GM19452 (cell line): ENCODE measurements at regions not wholly inside any gene's neighbourhood (a gene's known extent, or its start where the extent isn't known, plus 50 kb on each side); places are given as distances from the start of the nearest gene placed in this dataset.
"Not testable (repeated sequence)": the region's sequence is repeated elsewhere in the genome, so short reads cannot be mapped to it uniquely, and the experiment has no call there.

Source experiments
- ATAC-seq: cut with Tn5 transposase; IDR thresholded peaks from one replicate; pipeline ENCODE4 v1.9.1; 2021; ENCODE audit not compliant: unreplicated experiment

- ATAC-seq, result no peak
These were observed 59.8 kb upstream of the C5orf63 start for GRCh38 chr5:127133071-127133470.

- ATAC-seq, result no peak
These were observed 63.6 kb upstream of the C5orf63 start for GRCh38 chr5:127136908-127137307.

- ATAC-seq, result no peak
These were observed 70.4 kb upstream of the C5orf63 start for GRCh38 chr5:127143722-127144121.

GRCh38 chr5:127153031-127153430 is 79.7 kb upstream of the C5orf63 start:
- ATAC-seq, result no peak

- ATAC-seq, result no peak
These were observed 80.2 kb upstream of the C5orf63 start for GRCh38 chr5:127153521-127153920.

- ATAC-seq, result no peak
These were observed 90.4 kb upstream of the C5orf63 start for GRCh38 chr5:127163750-127164149.

- no peak for ATAC-seq
These were observed 97.8 kb upstream of the C5orf63 start for GRCh38 chr5:127170918-127171600.

- no peak for ATAC-seq
These were observed 103.5 kb upstream of the C5orf63 start for GRCh38 chr5:127176769-127177168.

GRCh38 chr5:127182631-127183030 is 108.0 kb upstream of the MEGF10 start:
- not testable (repeated sequence) for ATAC-seq

GRCh38 chr5:127183332-127183731 is 107.3 kb upstream of the MEGF10 start:
- no peak for ATAC-seq

- ATAC-seq, result no peak
These were observed 105.7 kb upstream of the MEGF10 start for GRCh38 chr5:127184851-127185250.

- no peak for ATAC-seq
These were observed 103.9 kb upstream of the MEGF10 start for GRCh38 chr5:127186657-127187056.

- no peak for ATAC-seq
These were observed 102.9 kb upstream of the MEGF10 start for GRCh38 chr5:127187706-127188105.

- no peak for ATAC-seq
These were observed 98.4 kb upstream of the MEGF10 start for GRCh38 chr5:127192150-127192549.

- no peak for ATAC-seq
These were observed 97.7 kb upstream of the MEGF10 start for GRCh38 chr5:127192836-127193338.

GRCh38 chr5:127196042-127196441 is 94.6 kb upstream of the MEGF10 start:
- ATAC-seq, result no peak

- not testable (repeated sequence) for ATAC-seq
These were observed 93.0 kb upstream of the MEGF10 start for GRCh38 chr5:127197402-127198167.

GRCh38 chr5:127202738-127203137 is 87.9 kb upstream of the MEGF10 start:
- ATAC-seq, result not testable (repeated sequence)

GRCh38 chr5:127203818-127204217 is 86.8 kb upstream of the MEGF10 start:
- ATAC-seq, result no peak

- ATAC-seq, result no peak
These were observed 85.4 kb upstream of the MEGF10 start for GRCh38 chr5:127205147-127205546.

GRCh38 chr5:127206320-127207113 is 84.1 kb upstream of the MEGF10 start:
- ATAC-seq, result no peak
